HepG2 (cell line): ENCODE measurements at regions not wholly inside any gene's neighbourhood (a gene's known extent, or its start where the extent isn't known, plus 50 kb on each side); places are given as distances from the start of the nearest gene placed in this dataset.

Experiments used
- CHCHD3 ChIP-seq: sonication (generic); formaldehyde crosslinking; IDR thresholded peaks from 2 replicates; pipeline ENCODE4 v1.8.0; 2022; ENCODE audit warnings: mild to moderate bottlenecking, missing genetic modification reagents, moderate library complexity
- ELF4 ChIP-seq: sonication (generic); formaldehyde crosslinking; IDR thresholded peaks from 2 replicates; pipeline ENCODE4 v1.5.0; 2020; ENCODE audit warnings: missing genetic modification reagents, mild to moderate bottlenecking, moderate library complexity, borderline replicate concordance
- HDAC6 ChIP-seq: fragments of 200-600 bp; sonication (generic); IDR thresholded peaks from 2 replicates; pipeline ENCODE4 v1.7.0; 2017; ENCODE audit warnings: mild to moderate bottlenecking, antibody characterized with exemption, low read length, low read depth
- MED1 ChIP-seq: sonication (generic); formaldehyde crosslinking; IDR thresholded peaks from 2 replicates; pipeline ENCODE4 v1.4.0; 2020; ENCODE audit warnings: missing genetic modification reagents
- MTA3 ChIP-seq: sonication (generic); formaldehyde crosslinking; IDR thresholded peaks from 2 replicates; pipeline ENCODE4 v1.4.0; 2020; ENCODE audit warnings: missing genetic modification reagents
- NFKBIZ ChIP-seq: IDR thresholded peaks from 2 replicates; pipeline ENCODE4 v1.6.1; 2018; ENCODE audit warnings: missing genetic modification reagents, missing compliant biosample characterization
- PLRG1 ChIP-seq: fragments of 450-650 bp; conservative IDR thresholded peaks from 2 replicates; pipeline ENCODE4 v1.6.1; 2016
- RBM22 ChIP-seq: fragments of 200-400 bp; formaldehyde crosslinking; optimal IDR thresholded peaks from 2 replicates; pipeline ENCODE3; 2017; ENCODE audit warnings: mild to moderate bottlenecking, low read length, moderate library complexity
- RXRA ChIP-seq: sonication (generic); formaldehyde crosslinking; IDR thresholded peaks from 2 replicates; pipeline ENCODE4 v1.5.1; 2020; ENCODE audit warnings: missing genetic modification reagents
- SP1 ChIP-seq, 2 experiments: fragments of 450-650 bp in 1 of 2; sonication (generic) in 1 of 2; formaldehyde crosslinking in 1 of 2; IDR thresholded peaks; 2 replicates each; pipeline versions ENCODE4 v1.4.0 to v1.6.1; 2016 to 2020; ENCODE audit warnings: missing genetic modification reagents in 1 of 2
- STAG1 ChIP-seq: sonication (generic); formaldehyde crosslinking; IDR thresholded peaks from 2 replicates; pipeline ENCODE4 v1.4.0; 2020; ENCODE audit warnings: missing genetic modification reagents
- SUZ12 ChIP-seq: fragments of 150-350 bp; IDR thresholded peaks from 2 replicates; pipeline ENCODE4 v1.6.1; 2014; ENCODE audit warnings: low read depth, low read length
- TAF1 ChIP-seq: sonication (generic); formaldehyde crosslinking; IDR thresholded peaks from 2 replicates; pipeline ENCODE4 v1.4.0; 2020; ENCODE audit warnings: missing genetic modification reagents
- ZBTB7A ChIP-seq: sonication (generic); formaldehyde crosslinking; IDR thresholded peaks from 2 replicates; pipeline ENCODE4 v1.8.0; 2022; ENCODE audit warnings: mild to moderate bottlenecking, missing genetic modification reagents
- ZNF292 ChIP-seq: sonication (generic); formaldehyde crosslinking; IDR thresholded peaks from 2 replicates; pipeline ENCODE4 v1.8.1; 2022; ENCODE audit warnings: mild to moderate bottlenecking, low read depth, missing genetic modification reagents, borderline replicate concordance
- ZNF546 ChIP-seq: sonication (generic); formaldehyde crosslinking; conservative IDR thresholded peaks from 2 replicates; pipeline ENCODE4 v1.8.1; 2023; ENCODE audit warnings: mild to moderate bottlenecking, missing genetic modification reagents
- ZNF660 ChIP-seq: sonication (generic); formaldehyde crosslinking; IDR thresholded peaks from 2 replicates; pipeline ENCODE4 v1.5.1; 2020; ENCODE audit warnings: mild to moderate bottlenecking, low read depth, missing genetic modification reagents, borderline replicate concordance
- ZNF766 ChIP-seq: sonication (generic); formaldehyde crosslinking; IDR thresholded peaks from 2 replicates; pipeline ENCODE4 v1.5.0; 2020; ENCODE audit warnings: missing genetic modification reagents, borderline replicate concordance
- ZSCAN9 ChIP-seq: IDR thresholded peaks from 2 replicates; pipeline ENCODE4 v1.6.1; 2016; ENCODE audit warnings: borderline replicate concordance
- TF ChIP-seq, protein P1 (sequence below): sonication (generic); formaldehyde crosslinking; IDR thresholded peaks from 2 replicates; pipeline ENCODE4 v1.8.1; 2023; ENCODE audit warnings: mild to moderate bottlenecking, missing genetic modification reagents, borderline replicate concordance
- TF ChIP-seq, protein P2 (sequence below): sonication (generic); formaldehyde crosslinking; IDR thresholded peaks from 2 replicates; pipeline ENCODE4 v1.4.0; 2020; ENCODE audit warnings: mild to moderate bottlenecking, missing genetic modification reagents
- TF ChIP-seq, protein P3 (sequence below): sonication (generic); formaldehyde crosslinking; IDR thresholded peaks from 2 replicates; pipeline ENCODE4 v1.4.0; 2020; ENCODE audit warnings: missing genetic modification reagents, borderline replicate concordance
- TF ChIP-seq, protein P4 (sequence below): sonication (generic); formaldehyde crosslinking; IDR thresholded peaks from 2 replicates; pipeline ENCODE4 v1.4.0; 2020; ENCODE audit warnings: missing genetic modification reagents

DNA sequence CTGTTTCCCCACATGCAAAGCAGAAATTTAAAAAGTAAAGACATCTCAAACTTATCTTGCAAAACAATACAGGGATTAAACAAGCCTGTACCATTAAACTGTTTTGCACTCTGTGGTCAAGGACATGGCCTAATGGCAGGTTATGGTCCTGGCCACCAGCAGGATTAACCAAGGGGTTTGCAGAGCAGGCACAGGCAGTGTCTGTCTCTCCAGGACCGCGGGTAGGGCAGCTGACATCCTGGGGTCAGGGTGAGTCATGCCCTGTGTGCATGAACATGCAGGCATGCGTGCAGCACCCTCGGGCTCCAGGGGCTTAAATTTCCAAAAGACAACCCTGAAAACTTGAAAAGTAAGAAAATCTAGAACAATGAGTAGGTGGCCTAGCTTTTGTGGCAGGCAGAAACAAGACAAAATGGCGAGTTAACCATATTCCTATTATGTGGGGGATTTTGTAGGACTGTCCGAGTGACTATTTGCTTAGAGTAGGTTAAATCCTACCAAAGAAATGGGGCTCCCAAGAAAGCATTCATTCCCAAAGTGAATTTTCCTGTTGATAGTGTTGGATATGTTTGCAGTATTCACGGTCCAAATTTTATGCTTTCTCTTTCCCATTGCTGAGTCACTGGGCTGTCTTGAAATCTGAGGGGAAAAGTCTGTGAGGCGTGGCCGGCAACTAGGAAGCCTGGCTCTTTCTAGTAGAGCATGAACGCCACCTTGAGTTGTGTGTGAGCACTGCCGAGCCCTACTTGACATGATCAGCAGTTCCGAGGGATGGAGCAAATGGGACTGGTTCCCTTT lies 158.4 kb upstream of the FAM20A start (continued):
- TF ChIP-seq ZNF546 (CRISPR knock-in tag): no peak
- TF ChIP-seq ZBTB7A: peak; percentile 84
- no peak for TF ChIP-seq ZNF660
- no peak; the same call in 1 of the 2 replicates for TF ChIP-seq TAF1 (CRISPR knock-in tag)
- no peak for TF ChIP-seq CHCHD3 (CRISPR knock-in tag)
- TF ChIP-seq, protein P1, sequence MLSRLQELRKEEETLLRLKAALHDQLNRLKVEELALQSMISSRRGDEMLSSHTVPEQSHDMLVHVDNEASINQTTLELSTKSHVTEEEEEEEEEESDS (CRISPR knock-in tag): no peak
- TF ChIP-seq MTA3 (CRISPR knock-in tag): no peak
- TF ChIP-seq PLRG1: no peak
- no peak; the same call in 1 of the 2 replicates for TF ChIP-seq ZSCAN9 (CRISPR knock-in tag)
- TF ChIP-seq SUZ12: no peak
- TF ChIP-seq, protein P2, sequence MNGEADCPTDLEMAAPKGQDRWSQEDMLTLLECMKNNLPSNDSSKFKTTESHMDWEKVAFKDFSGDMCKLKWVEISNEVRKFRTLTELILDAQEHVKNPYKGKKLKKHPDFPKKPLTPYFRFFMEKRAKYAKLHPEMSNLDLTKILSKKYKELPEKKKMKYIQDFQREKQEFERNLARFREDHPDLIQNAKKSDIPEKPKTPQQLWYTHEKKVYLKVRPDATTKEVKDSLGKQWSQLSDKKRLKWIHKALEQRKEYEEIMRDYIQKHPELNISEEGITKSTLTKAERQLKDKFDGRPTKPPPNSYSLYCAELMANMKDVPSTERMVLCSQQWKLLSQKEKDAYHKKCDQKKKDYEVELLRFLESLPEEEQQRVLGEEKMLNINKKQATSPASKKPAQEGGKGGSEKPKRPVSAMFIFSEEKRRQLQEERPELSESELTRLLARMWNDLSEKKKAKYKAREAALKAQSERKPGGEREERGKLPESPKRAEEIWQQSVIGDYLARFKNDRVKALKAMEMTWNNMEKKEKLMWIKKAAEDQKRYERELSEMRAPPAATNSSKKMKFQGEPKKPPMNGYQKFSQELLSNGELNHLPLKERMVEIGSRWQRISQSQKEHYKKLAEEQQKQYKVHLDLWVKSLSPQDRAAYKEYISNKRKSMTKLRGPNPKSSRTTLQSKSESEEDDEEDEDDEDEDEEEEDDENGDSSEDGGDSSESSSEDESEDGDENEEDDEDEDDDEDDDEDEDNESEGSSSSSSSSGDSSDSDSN (CRISPR knock-in tag): peak; percentile 100
- TF ChIP-seq, protein P3, sequence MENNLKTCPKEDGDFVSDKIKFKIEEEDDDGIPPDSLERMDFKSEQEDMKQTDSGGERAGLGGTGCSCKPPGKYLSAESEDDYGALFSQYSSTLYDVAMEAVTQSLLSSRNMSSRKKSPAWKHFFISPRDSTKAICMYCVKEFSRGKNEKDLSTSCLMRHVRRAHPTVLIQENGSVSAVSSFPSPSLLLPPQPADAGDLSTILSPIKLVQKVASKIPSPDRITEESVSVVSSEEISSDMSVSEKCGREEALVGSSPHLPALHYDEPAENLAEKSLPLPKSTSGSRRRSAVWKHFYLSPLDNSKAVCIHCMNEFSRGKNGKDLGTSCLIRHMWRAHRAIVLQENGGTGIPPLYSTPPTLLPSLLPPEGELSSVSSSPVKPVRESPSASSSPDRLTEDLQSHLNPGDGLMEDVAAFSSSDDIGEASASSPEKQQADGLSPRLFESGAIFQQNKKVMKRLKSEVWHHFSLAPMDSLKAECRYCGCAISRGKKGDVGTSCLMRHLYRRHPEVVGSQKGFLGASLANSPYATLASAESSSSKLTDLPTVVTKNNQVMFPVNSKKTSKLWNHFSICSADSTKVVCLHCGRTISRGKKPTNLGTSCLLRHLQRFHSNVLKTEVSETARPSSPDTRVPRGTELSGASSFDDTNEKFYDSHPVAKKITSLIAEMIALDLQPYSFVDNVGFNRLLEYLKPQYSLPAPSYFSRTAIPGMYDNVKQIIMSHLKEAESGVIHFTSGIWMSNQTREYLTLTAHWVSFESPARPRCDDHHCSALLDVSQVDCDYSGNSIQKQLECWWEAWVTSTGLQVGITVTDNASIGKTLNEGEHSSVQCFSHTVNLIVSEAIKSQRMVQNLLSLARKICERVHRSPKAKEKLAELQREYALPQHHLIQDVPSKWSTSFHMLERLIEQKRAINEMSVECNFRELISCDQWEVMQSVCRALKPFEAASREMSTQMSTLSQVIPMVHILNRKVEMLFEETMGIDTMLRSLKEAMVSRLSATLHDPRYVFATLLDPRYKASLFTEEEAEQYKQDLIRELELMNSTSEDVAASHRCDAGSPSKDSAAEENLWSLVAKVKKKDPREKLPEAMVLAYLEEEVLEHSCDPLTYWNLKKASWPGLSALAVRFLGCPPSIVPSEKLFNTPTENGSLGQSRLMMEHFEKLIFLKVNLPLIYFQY (CRISPR knock-in tag): peak; percentile 48; the same call in 1 of the 2 replicates
- no peak for TF ChIP-seq HDAC6
- peak; percentile 94; the same call in 1 of the 2 replicates for TF ChIP-seq ZNF292 (CRISPR knock-in tag)
- TF ChIP-seq RBM22: no peak
- peak; percentile 88 for TF ChIP-seq MED1 (CRISPR knock-in tag)
- TF ChIP-seq, protein P4, sequence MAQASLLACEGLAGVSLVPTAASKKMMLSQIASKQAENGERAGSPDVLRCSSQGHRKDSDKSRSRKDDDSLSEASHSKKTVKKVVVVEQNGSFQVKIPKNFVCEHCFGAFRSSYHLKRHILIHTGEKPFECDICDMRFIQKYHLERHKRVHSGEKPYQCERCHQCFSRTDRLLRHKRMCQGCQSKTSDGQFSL: no peak
- TF ChIP-seq ELF4 (CRISPR knock-in tag): peak; percentile 90
- peak; percentile 11; the same call in 1 of the 2 replicates for TF ChIP-seq NFKBIZ
- peak; percentile 93 for TF ChIP-seq RXRA (CRISPR knock-in tag)
- peak; percentile 98 for TF ChIP-seq STAG1
- TF ChIP-seq ZNF766 (CRISPR knock-in tag): peak; percentile 26; the same call in 1 of the 2 replicates
- no peak for TF ChIP-seq SP1 (IDR thresholded peaks at IDR 0.05)
- TF ChIP-seq SP1 (CRISPR knock-in tag; IDR thresholded peaks at IDR 0.05): no peak; the same call in 1 of the 2 replicates
